Erythroblast (primary cell): ENCODE measurements at regions not wholly inside any gene's neighbourhood (a gene's known extent, or its start where the extent isn't known, plus 50 kb on each side); places are given as distances from the start of the nearest gene placed in this dataset.

ENCODE experiments used
- GATA1 ChIP-seq: IDR thresholded peaks from 2 replicates; pipeline ENCODE4 v1.6.1; 2011; ENCODE audit warnings: low read depth, mild to moderate bottlenecking, control low read depth, low read length, moderate library complexity
- POLR2A ChIP-seq: IDR thresholded peaks from 2 replicates; pipeline ENCODE4 v1.6.1; 2011; ENCODE audit warnings: mild to moderate bottlenecking, low read length

GRCh38 chr15:27671819-27672437, 427.2 kb downstream of the OCA2 start:
- TF ChIP-seq POLR2A (no peak), GATA1 (no peak)
